GM20000 (cell line): ENCODE measurements at regions not wholly inside any gene's neighbourhood (a gene's known extent, or its start where the extent isn't known, plus 50 kb on each side); places are given as distances from the start of the nearest gene placed in this dataset.

Experiments
- DNase-seq: peaks from one replicate; pipeline ENCODE4 v3.0.0; 2012; ENCODE audit warnings: low spot score
- CTCF ChIP-seq: IDR thresholded peaks from 2 replicates; pipeline ENCODE4 v1.5.1; 2012; ENCODE audit warnings: mild to moderate bottlenecking, control low read depth; ENCODE audit errors: extremely low read depth, missing control alignments

GRCh38 chr22:27616033-27616432, 185.5 kb downstream of the MN1 start:
- DNase-seq: no peak
- no peak for TF ChIP-seq CTCF

DNA sequence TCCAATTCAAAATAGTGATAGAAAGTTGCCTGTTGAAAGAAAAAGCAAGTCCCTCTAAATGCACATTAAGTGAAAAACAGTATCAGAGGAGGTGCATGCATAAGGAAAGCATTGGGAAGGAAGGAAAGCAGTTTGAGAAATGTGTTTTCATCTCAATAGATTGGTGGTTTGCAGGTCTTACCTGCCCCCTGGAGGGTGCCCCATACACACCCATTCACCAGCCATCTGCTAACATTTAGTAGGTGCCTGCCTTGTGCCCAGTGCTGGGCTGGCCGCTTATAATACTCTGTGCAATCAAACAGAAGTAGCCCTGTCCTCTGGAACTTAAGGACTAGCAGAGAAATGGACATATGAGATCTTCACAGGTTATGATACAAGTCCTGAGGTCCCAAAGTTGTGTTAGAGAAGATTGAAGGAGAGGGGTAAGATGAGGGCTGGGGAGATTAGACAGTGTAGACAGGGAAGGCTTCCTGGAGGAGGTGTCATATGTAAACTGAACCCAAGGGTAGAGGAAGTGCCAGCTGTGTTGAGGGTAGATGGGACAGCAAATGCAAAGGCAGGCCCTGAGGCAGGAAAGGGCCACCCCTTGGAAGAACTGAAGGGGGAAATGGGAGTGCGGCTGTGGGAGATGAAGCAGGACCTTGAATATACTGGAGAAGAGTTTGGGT, 184.2 kb downstream of the MN1 start:
- no peak for DNase-seq
- no peak for TF ChIP-seq CTCF

GRCh38 chr22:27620367-27621154, 181.0 kb downstream of the MN1 start:
- no peak for TF ChIP-seq CTCF

DNA sequence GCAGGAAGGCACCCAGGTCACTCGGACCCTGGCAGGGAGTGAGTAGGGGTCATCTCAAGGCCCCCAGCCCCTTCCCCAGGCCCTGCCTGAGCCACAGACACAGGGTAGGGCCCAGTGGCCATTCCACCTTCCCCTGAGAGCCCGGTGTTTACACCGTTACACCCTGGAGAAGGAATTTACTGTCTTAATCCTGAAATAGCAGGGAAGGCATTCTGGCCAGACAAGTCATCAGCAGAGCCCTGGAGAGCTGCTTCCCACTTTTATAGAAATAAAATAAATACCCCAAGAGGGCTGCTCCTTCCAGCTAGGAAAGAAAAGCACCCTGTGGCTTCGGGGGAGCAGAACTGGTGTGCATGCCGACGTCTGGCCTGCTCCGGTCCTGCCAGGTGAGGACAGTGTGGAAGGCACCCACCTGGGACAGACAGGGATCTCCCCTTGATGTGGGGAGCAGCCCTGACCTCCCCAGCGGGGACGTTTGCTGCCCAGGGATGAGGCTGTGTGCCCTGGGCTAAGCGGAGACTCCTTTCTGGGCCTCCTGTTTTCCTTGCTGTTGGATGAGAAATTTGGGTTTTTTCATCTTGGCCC, 180.0 kb downstream of the MN1 start:
- no peak for DNase-seq
- no peak for TF ChIP-seq CTCF

More at GRCh38 chr22:27620367-27621154, 181.0 kb downstream of the MN1 start:
- no peak for DNase-seq

DNA sequence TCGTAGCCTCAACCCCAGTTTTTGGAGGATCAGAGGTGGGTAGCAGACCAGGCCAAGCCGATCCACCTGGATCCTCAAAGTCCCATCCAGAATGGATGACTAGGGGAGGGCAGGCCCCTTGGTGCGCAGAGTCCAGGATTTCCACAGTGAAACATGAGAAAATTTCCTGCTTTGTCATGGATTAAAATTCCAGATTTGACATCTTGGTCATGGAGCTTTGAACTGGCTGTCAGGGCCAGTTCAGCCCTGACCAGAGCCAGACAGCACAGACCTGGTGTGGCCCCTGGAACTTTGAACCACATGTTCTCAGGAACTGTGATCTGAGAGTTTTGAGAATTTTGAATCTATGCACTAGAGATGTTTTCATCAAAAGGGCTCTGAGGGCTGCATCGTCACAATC, 177.5 kb downstream of the MN1 start:
- no peak for TF ChIP-seq CTCF
- no peak for DNase-seq

GRCh38 chr22:27624705-27625104, 176.9 kb downstream of the MN1 start:
- DNase-seq: no peak
- TF ChIP-seq CTCF: no peak
